IMR-90 (cell line): ENCODE measurements at regions not wholly inside any gene's neighbourhood (a gene's known extent, or its start where the extent isn't known, plus 50 kb on each side); places are given as distances from the start of the nearest gene placed in this dataset.

Source experiments
- ATAC-seq: fragments of 200-7000 bp; cut with Tn5 transposase; 2 replicates; pipeline ENCODE4 v1.9.1; 2020; ENCODE audit warnings: low read depth, mild to moderate bottlenecking, moderate library complexity
- BruUV-seq: library from RNA; stranded (reverse); fragments of 400-500 nt; replicated peaks from 2 replicates; lab custom pipeline; 2021; lab: Mats Ljungman, UMichigan
- CTCF ChIA-PET: fragments of 300-600 bp; formaldehyde crosslinking; extraction: SDS; loops from one replicate; lab custom pipeline; 2021; ENCODE audit warnings: antibody characterized with exemption; lab: Yijun Ruan, JAX
- POLR2A ChIA-PET: fragments of 300-600 bp; sonication (Branson Sonifier 250); formaldehyde crosslinking; loops from one replicate; lab custom pipeline; 2022; ENCODE audit warnings: antibody characterized with exemption; ENCODE audit not compliant: unreplicated experiment; lab: Charles Lee
- DNase-seq: peaks from one replicate; pipeline ENCODE4 v3.0.0; 2013
- H2AFZ ChIP-seq: replicated peaks from 2 replicates; pipeline ENCODE3; 2013; ENCODE audit warnings: low read length, mild to moderate bottlenecking; ENCODE audit not compliant: poor library complexity
- H2AK5ac ChIP-seq: 2 replicates; pipeline ENCODE4 v1.6.1; 2013; ENCODE audit warnings: low read depth, low read length, inconsistent platforms
- H2AK9ac ChIP-seq: replicated peaks from 2 replicates; pipeline ENCODE3; 2013; ENCODE audit warnings: mild to moderate bottlenecking, low read depth, low read length, moderate library complexity; ENCODE audit not compliant: poor library complexity
- H2BK120ac ChIP-seq: 2 replicates; pipeline ENCODE4 v1.6.1; 2013; ENCODE audit warnings: low read depth, low read length, inconsistent platforms
- H2BK15ac ChIP-seq: 3 replicates; pipeline ENCODE4 v1.6.1; 2013; ENCODE audit warnings: low read depth, low read length, inconsistent platforms
- H2BK20ac ChIP-seq: 2 replicates; pipeline ENCODE4 v1.6.1; 2013; ENCODE audit warnings: low read depth, mild to moderate bottlenecking, inconsistent platforms, low read length, moderate library complexity
- H2BK5ac ChIP-seq: 2 replicates; pipeline ENCODE4 v1.6.1; 2013; ENCODE audit warnings: mild to moderate bottlenecking, low read depth, low read length, inconsistent platforms; ENCODE audit not compliant: poor library complexity, severe bottlenecking
- H3K14ac ChIP-seq: replicated peaks from 2 replicates; pipeline ENCODE4 v1.6.1; 2013; ENCODE audit warnings: low read depth, low read length, inconsistent platforms
- H3K18ac ChIP-seq: 2 replicates; pipeline ENCODE4 v1.6.1; 2013; ENCODE audit warnings: low read depth, low read length, control low read depth
- H3K23ac ChIP-seq: 2 replicates; pipeline ENCODE4 v1.6.1; 2013; ENCODE audit warnings: low read depth, low read length, inconsistent platforms
- H3K27ac ChIP-seq: 2 replicates; pipeline ENCODE4 v1.5.1; 2013; ENCODE audit warnings: mild to moderate bottlenecking, control low read depth, low read length; ENCODE audit not compliant: insufficient read depth
- H3K27me3 ChIP-seq: 2 replicates; pipeline ENCODE4 v1.6.1; 2013; ENCODE audit warnings: low read length; ENCODE audit not compliant: control insufficient read depth, insufficient read depth
- H3K36me3 ChIP-seq: 2 replicates; pipeline ENCODE4 v1.6.1; 2013; ENCODE audit warnings: low read length, mixed read lengths; ENCODE audit not compliant: control insufficient read depth, insufficient read depth
- H3K4ac ChIP-seq: 2 replicates; pipeline ENCODE4 v1.6.1; 2013; ENCODE audit warnings: low read depth, low read length, inconsistent platforms
- H3K4me1 ChIP-seq: 2 replicates; pipeline ENCODE4 v1.6.1; 2013; ENCODE audit warnings: low read length, mixed read lengths; ENCODE audit not compliant: control insufficient read depth, insufficient read depth
- H3K4me2 ChIP-seq: 2 replicates; pipeline ENCODE4 v1.6.1; 2013; ENCODE audit warnings: low read depth, mild to moderate bottlenecking, control low read depth, low read length, moderate library complexity
- H3K4me3 ChIP-seq: 2 replicates; pipeline ENCODE4 v1.5.1; 2013; ENCODE audit warnings: low read depth, mild to moderate bottlenecking, control low read depth, low read length, moderate library complexity; ENCODE audit not compliant: insufficient read depth
- H3K56ac ChIP-seq: 2 replicates; pipeline ENCODE4 v1.6.1; 2013; ENCODE audit warnings: low read length, inconsistent platforms; ENCODE audit not compliant: insufficient read depth; ENCODE audit errors: extremely low read depth
- H3K79me1 ChIP-seq, 2 experiments: 2 replicates each; pipeline ENCODE4 v1.6.1; 2013; ENCODE audit warnings: low read length in 2 of 2, inconsistent platforms in 1 of 2, low read depth in 1 of 2
- H3K9ac ChIP-seq: 2 replicates; pipeline ENCODE4 v1.6.1; 2013; ENCODE audit warnings: low read depth, low read length, control low read depth
- H3K9me1 ChIP-seq: 2 replicates; pipeline ENCODE4 v1.6.1; 2013; ENCODE audit warnings: low read length, inconsistent platforms; ENCODE audit not compliant: insufficient read depth
- H3K9me3 ChIP-seq: 2 replicates; pipeline ENCODE4 v1.6.1; 2013; ENCODE audit warnings: low read length; ENCODE audit not compliant: control insufficient read depth, insufficient read depth
- H4K20me1 ChIP-seq: 2 replicates; pipeline ENCODE4 v1.6.1; 2013; ENCODE audit warnings: low read length, inconsistent platforms; ENCODE audit not compliant: insufficient read depth
- H4K5ac ChIP-seq: 2 replicates; pipeline ENCODE4 v1.6.1; 2013; ENCODE audit warnings: mild to moderate bottlenecking, low read depth, low read length, control low read depth
- H4K8ac ChIP-seq, 2 experiments: 2 replicates each; pipeline ENCODE4 v1.6.1; 2013; ENCODE audit warnings: low read depth in 2 of 2, low read length in 2 of 2, control low read depth in 1 of 2, inconsistent platforms in 1 of 2
- H4K91ac ChIP-seq: 2 replicates; pipeline ENCODE4 v1.6.1; 2013; ENCODE audit warnings: low read depth, low read length, inconsistent platforms; ENCODE audit not compliant: insufficient read depth
- FOS ChIP-seq: fragments of 150-350 bp; IDR thresholded peaks from 2 replicates; pipeline ENCODE4 v1.6.1; 2016; ENCODE audit warnings: low read depth, low read length
- NFE2L2 ChIP-seq: fragments of 150-350 bp; IDR thresholded peaks from 2 replicates; pipeline ENCODE4 v1.6.1; 2016; ENCODE audit warnings: low read depth, mild to moderate bottlenecking, low read length
- RFX5 ChIP-seq: IDR thresholded peaks from 2 replicates; pipeline ENCODE4 v1.8.0; 2012; ENCODE audit warnings: low read depth, mild to moderate bottlenecking, low read length, moderate library complexity
- WGBS, 2 experiments: methylation state at CpG; one replicate each; pipeline versions ENCODE4 v1.1.5 to v1.1.7; 2013; ENCODE audit warnings: missing lambda C conversion rate in 2 of 2; ENCODE audit not compliant: insufficient read length in 1 of 2; ENCODE audit errors: extremely low coverage in 2 of 2; 5-methylcytosine and 5-hydroxymethylcytosine counted together
- dilution Hi-C: fragments of 300-500 bp; cut with HindIII; formaldehyde crosslinking; loops from one replicate; pipeline ENCODE4 v1.14.3; 2018; ENCODE audit warnings: low sequenced_read_pairs; ENCODE audit not compliant: unreplicated experiment
- in situ Hi-C: fragments of 300-500 bp; cut with MboI; formaldehyde crosslinking; loops from 3 replicates; pipeline ENCODE4 v1.14.3; 2019; ENCODE audit warnings: low sequenced_read_pairs, inconsistent platforms, mixed read lengths
- intact Hi-C: fragments of 100-400 bp; cut with micrococcal nuclease; formaldehyde crosslinking; loops from 2 replicates; pipeline ENCODE4 v1.10.0; 2022
- TF ChIP-seq, protein P1 (sequence below): fragments of 150-350 bp; IDR thresholded peaks from 2 replicates; pipeline ENCODE4 v1.6.1; 2016; ENCODE audit warnings: low read depth, mild to moderate bottlenecking, low read length, moderate library complexity, borderline replicate concordance

DNA sequence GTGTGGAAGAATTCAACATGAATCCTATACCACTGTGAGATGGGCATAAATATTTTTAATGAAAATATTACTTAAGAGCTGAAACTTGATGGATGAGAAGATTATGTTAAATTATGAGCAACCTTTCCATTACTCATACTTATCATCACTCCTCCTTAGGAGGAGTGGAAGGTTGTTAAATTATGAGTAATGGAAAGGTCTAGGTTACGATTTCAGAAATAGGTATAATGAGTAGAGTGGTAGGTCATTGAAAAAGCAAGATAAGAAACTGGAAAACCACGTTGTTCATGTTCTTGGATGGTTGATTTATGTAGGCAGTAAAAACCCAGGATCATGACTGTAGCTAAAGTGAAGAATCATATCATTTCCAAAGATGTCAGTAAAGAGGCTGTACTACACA, 973.2 kb upstream of the RAG2 start:
- TF ChIP-seq, protein P1, sequence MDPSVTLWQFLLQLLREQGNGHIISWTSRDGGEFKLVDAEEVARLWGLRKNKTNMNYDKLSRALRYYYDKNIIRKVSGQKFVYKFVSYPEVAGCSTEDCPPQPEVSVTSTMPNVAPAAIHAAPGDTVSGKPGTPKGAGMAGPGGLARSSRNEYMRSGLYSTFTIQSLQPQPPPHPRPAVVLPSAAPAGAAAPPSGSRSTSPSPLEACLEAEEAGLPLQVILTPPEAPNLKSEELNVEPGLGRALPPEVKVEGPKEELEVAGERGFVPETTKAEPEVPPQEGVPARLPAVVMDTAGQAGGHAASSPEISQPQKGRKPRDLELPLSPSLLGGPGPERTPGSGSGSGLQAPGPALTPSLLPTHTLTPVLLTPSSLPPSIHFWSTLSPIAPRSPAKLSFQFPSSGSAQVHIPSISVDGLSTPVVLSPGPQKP = no peak
- TF ChIP-seq NFE2L2 (no peak), FOS (no peak), RFX5 (no peak)
- POLR2A ChIA-PET = no interaction called here

More for the DNA sequence above, 973.2 kb upstream of the RAG2 start:
- no peak overlapping the region for H2BK20ac ChIP-seq
- no peak overlapping the region for H2AFZ ChIP-seq
- no peak overlapping the region for H3K4me3 ChIP-seq
- ATAC-seq (no peak), DNase-seq (no peak)
- H3K56ac ChIP-seq = no peak overlapping the region
- H3K79me1 ChIP-seq = no peaks in the 10 kb centered on the region
- no peaks in the 10 kb centered on the region for H3K36me3 ChIP-seq
- no peaks in the 10 kb centered on the region for H3K27me3 ChIP-seq
- no CpG with 5 or more reads among the region's 2 CpGs for WGBS, 2 experiments
- no peak overlapping the region for H3K4ac ChIP-seq
- H2BK5ac ChIP-seq = no peak overlapping the region
- no peak overlapping the region for H2AK5ac ChIP-seq
- H2BK120ac ChIP-seq = no peak overlapping the region
- H2BK15ac ChIP-seq = no peak overlapping the region
- no peaks in the 10 kb centered on the region for H3K9me3 ChIP-seq
- BruUV-seq = no TSS peak
- CTCF ChIA-PET = no interaction called here
- H2AK9ac ChIP-seq = no peak overlapping the region
- intact Hi-C loops = no loop called here
- dilution Hi-C loops = no loop called here
- no peak overlapping the region for H3K18ac ChIP-seq
- no peak overlapping the region for H3K9ac ChIP-seq
- in situ Hi-C loops = no loop called here
- no peak overlapping the region for H3K4me2 ChIP-seq
- no peak overlapping the region for H4K5ac ChIP-seq
- H3K27ac ChIP-seq = no peak overlapping the region
- no peaks in the 10 kb centered on the region for H4K20me1 ChIP-seq
- H4K91ac ChIP-seq = no peak overlapping the region
- no peak overlapping the region for H3K14ac ChIP-seq
- no peaks in the 10 kb centered on the region for H3K4me1 ChIP-seq
- no peak overlapping the region for H3K23ac ChIP-seq
- H3K9me1 ChIP-seq = no peaks in the 10 kb centered on the region
- H4K8ac ChIP-seq = no peak overlapping the region
